Vagina (tissue), 2 donors: ENCODE measurements at regions not wholly inside any gene's neighbourhood (a gene's known extent, or its start where the extent isn't known, plus 50 kb on each side); places are given as distances from the start of the nearest gene placed in this dataset.

ENCODE experiments used
- POLR2A ChIP-seq, 2 donors: fragments of 450-650 bp; IDR thresholded peaks; one replicate each; pipeline ENCODE4 v1.6.1; 2017; ENCODE audit warnings: antibody characterized with exemption in 2 of 2, mild to moderate bottlenecking in 2 of 2, moderate library complexity in 2 of 2
- POLR2AphosphoS5 ChIP-seq, 2 donors: sonication (generic); formaldehyde crosslinking; IDR thresholded peaks; one replicate each; pipeline ENCODE4 v1.9.0; 2017; ENCODE audit warnings: antibody characterized with exemption in 2 of 2, mild to moderate bottlenecking in 2 of 2, low read depth in 1 of 2; ENCODE audit not compliant: insufficient read depth in 1 of 2
- TF ChIP-seq, protein P1 (sequence below), 3 experiments: fragments of 450-650 bp in 2 of 3; fragments of 200-600 bp in 1 of 3; sonication (generic) in 1 of 3; IDR thresholded peaks; one replicate each; pipeline ENCODE4 v1.5.1; 2017 to 2019; ENCODE audit warnings: antibody characterized with exemption in 3 of 3, mild to moderate bottlenecking in 2 of 3, moderate library complexity in 2 of 3

DNA sequence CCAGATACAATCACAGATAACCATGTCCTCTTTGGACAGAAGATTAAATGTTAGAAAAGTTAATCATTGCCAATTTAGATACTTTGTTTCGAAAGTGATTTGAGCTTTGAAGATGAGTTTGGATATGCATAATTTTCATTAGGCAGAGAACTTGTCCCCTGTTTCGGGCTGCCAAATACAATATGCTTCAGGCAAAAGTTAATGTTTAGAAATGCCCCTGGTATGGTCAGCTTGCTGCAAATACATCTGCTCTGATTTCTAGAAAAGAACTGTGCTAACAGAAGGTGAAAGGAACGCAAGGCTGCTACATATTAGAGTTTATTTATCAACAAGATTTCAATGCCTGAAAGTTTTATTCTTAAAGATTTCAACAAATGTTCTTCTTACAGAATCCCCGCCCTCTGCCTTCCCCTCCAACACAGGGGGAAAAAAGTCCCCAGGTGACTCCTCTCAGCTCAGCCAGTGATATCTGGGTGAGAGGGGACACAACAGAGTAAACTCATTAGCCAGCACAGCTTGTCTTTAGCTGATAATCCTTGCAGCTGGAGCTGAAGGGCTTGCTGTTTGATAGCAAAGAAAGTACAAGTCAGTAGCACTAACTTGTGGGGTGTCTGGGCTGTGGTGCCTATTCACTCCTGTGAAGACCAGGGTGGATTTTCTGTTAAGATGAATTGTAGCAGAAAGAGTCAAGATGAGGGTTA lies 435.7 kb downstream of the DMAC1 start:
- TF ChIP-seq, protein P1, sequence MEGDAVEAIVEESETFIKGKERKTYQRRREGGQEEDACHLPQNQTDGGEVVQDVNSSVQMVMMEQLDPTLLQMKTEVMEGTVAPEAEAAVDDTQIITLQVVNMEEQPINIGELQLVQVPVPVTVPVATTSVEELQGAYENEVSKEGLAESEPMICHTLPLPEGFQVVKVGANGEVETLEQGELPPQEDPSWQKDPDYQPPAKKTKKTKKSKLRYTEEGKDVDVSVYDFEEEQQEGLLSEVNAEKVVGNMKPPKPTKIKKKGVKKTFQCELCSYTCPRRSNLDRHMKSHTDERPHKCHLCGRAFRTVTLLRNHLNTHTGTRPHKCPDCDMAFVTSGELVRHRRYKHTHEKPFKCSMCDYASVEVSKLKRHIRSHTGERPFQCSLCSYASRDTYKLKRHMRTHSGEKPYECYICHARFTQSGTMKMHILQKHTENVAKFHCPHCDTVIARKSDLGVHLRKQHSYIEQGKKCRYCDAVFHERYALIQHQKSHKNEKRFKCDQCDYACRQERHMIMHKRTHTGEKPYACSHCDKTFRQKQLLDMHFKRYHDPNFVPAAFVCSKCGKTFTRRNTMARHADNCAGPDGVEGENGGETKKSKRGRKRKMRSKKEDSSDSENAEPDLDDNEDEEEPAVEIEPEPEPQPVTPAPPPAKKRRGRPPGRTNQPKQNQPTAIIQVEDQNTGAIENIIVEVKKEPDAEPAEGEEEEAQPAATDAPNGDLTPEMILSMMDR (IDR thresholded peaks at IDR 0.05) = no peak
- TF ChIP-seq POLR2A (IDR thresholded peaks at IDR 0.05) (no peak), POLR2AphosphoS5 (IDR thresholded peaks at IDR 0.05; ENCODE audit: insufficient read depth in 1 of 2, low read depth in 1 of 2) (no peak)
